Upper lobe of left lung (tissue), 4 donors: ENCODE measurements at regions not wholly inside any gene's neighbourhood (a gene's known extent, or its start where the extent isn't known, plus 50 kb on each side); places are given as distances from the start of the nearest gene placed in this dataset.

ENCODE experiments used
- CTCF ChIP-seq, 6 experiments: fragments of 450-650 bp in 4 of 6; fragments of 200-600 bp in 2 of 6; sonication (generic) in 2 of 6; IDR thresholded peaks; one replicate each; pipeline ENCODE4 v1.5.1; 2016 to 2019; ENCODE audit warnings: antibody characterized with exemption in 6 of 6
- EP300 ChIP-seq, 4 donors: sonication (generic); formaldehyde crosslinking; IDR thresholded peaks; one replicate each; pipeline ENCODE4 v1.5.1; 2017; ENCODE audit warnings: antibody characterized with exemption in 4 of 4, control low read depth in 2 of 4
- POLR2A ChIP-seq, 4 donors: fragments of 450-650 bp; IDR thresholded peaks; one replicate each; pipeline ENCODE4 v1.5.1; 2016 to 2017; ENCODE audit warnings: antibody characterized with exemption in 4 of 4, mild to moderate bottlenecking in 2 of 4
- POLR2AphosphoS5 ChIP-seq, 2 donors: sonication (generic); formaldehyde crosslinking; IDR thresholded peaks; one replicate each; pipeline ENCODE4 v1.5.1; 2017; ENCODE audit warnings: antibody characterized with exemption in 2 of 2

- TF ChIP-seq CTCF (IDR thresholded peaks at IDR 0.05) (no peak), POLR2A (IDR thresholded peaks at IDR 0.05) (no peak), EP300 (IDR thresholded peaks at IDR 0.05) (no peak), POLR2AphosphoS5 (IDR thresholded peaks at IDR 0.05) (no peak)
Observed at GRCh38 chr10:65413001-65413400, 1512.8 kb upstream of the LRRTM3 start.
